22Rv1 (cell line): ENCODE measurements at regions not wholly inside any gene's neighbourhood (a gene's known extent, or its start where the extent isn't known, plus 50 kb on each side); places are given as distances from the start of the nearest gene placed in this dataset.

Source experiments
- H3K27ac ChIP-seq: fragments of 450-650 bp; 2 replicates; pipeline ENCODE4 v1.5.1; 2017
- ZFX ChIP-seq: fragments of 450-650 bp; IDR thresholded peaks from 2 replicates; pipeline ENCODE4 v1.6.1; 2017; ENCODE audit warnings: antibody characterized with exemption, borderline replicate concordance
- TF ChIP-seq, protein P1 (sequence below): fragments of 450-650 bp; IDR thresholded peaks from 2 replicates; pipeline ENCODE4 v1.5.1; 2017; ENCODE audit warnings: mild to moderate bottlenecking

DNA sequence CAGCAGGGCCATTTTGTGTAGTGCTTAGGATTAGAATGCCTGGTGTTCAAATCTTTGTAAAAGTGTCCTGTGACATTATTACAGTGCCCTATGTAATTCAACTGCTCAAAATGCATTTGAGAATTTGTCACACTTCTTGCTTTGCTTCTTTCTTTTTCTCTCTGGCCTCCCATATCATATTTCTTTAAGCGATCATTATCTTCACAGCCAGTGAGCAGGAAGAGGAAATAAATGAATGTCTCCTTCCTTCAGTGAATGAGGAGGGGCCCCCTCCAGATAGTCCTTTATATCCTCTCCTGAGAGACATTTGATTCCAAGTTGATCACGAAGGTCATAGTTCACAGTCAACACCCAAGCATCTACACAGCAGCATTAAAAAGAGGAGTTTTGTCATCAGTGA, 425.1 kb upstream of the NPVF start:
- no peak overlapping the region for H3K27ac ChIP-seq
- TF ChIP-seq, protein P1, sequence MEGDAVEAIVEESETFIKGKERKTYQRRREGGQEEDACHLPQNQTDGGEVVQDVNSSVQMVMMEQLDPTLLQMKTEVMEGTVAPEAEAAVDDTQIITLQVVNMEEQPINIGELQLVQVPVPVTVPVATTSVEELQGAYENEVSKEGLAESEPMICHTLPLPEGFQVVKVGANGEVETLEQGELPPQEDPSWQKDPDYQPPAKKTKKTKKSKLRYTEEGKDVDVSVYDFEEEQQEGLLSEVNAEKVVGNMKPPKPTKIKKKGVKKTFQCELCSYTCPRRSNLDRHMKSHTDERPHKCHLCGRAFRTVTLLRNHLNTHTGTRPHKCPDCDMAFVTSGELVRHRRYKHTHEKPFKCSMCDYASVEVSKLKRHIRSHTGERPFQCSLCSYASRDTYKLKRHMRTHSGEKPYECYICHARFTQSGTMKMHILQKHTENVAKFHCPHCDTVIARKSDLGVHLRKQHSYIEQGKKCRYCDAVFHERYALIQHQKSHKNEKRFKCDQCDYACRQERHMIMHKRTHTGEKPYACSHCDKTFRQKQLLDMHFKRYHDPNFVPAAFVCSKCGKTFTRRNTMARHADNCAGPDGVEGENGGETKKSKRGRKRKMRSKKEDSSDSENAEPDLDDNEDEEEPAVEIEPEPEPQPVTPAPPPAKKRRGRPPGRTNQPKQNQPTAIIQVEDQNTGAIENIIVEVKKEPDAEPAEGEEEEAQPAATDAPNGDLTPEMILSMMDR, result no peak
- TF ChIP-seq ZFX, result no peak

DNA sequence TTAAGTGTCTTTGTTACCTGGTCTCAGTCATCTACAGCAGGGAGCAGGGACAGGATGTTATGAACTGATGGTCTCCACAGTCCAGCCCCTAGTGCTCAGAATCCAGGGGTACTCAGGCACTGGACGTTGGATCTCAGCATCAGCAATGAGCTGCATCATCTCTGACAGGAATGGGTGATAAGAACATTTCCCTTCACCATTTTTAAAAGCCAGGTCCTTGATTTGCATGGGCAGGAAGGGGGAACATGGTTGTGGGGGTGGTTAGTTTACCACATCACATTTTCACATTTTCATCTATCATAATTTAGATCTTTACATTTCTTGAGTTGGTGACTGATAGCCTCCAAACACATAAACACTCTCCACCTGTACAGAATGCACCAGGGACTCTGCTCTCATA, 427.8 kb upstream of the NPVF start:
- H3K27ac ChIP-seq, result no peak overlapping the region
- TF ChIP-seq ZFX, result no peak
- TF ChIP-seq, protein P1, result no peak

DNA sequence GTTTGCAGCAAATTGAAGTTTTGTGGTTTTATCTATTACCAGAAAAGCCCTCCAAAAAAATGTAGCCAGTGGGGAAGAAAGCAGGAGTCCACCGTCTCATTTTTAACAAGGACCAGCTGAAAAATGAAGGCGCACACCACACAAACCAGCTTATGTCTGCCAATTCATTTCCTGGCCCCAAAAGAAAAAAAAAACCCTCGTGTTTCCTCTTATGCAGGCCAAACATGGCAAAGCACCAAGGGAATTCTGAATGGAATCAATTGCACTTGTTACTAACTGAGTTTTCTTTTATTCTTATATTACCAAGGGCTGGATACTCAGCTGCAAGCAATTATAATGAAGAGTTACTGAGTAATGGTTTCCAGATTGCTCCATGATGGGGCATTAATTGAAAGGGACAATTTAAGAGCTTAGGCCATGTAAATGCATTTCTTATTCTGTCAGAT, 428.3 kb upstream of the NPVF start:
- TF ChIP-seq, protein P1, result no peak
- no peak for TF ChIP-seq ZFX
- H3K27ac ChIP-seq, result no peak overlapping the region

GRCh38 chr7:25658375-25658774, 430.1 kb upstream of the NPVF start:
- TF ChIP-seq, protein P1, result no peak
- TF ChIP-seq ZFX, result no peak
- no peak overlapping the region for H3K27ac ChIP-seq

DNA sequence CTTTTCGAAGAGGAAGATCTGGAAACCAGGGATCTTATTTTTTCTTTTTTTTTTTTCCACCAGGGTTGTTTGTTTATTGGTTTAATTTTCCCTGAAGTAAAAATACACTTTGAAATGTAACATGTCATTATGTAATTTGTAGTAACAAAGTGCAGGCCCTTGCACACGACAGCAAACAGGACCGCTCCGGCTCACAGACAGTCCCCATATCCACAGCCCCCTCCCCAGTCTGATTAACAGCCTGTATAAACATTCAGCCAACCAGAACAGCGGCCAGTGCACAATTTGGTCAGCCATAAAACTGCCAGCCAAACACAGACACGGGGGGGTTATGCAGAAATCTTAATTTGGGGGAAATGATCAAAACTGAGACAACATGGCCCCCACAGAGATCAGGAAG, 431.6 kb upstream of the NPVF start:
- no peak for TF ChIP-seq ZFX
- TF ChIP-seq, protein P1, result no peak
- H3K27ac ChIP-seq, result no peak overlapping the region

DNA sequence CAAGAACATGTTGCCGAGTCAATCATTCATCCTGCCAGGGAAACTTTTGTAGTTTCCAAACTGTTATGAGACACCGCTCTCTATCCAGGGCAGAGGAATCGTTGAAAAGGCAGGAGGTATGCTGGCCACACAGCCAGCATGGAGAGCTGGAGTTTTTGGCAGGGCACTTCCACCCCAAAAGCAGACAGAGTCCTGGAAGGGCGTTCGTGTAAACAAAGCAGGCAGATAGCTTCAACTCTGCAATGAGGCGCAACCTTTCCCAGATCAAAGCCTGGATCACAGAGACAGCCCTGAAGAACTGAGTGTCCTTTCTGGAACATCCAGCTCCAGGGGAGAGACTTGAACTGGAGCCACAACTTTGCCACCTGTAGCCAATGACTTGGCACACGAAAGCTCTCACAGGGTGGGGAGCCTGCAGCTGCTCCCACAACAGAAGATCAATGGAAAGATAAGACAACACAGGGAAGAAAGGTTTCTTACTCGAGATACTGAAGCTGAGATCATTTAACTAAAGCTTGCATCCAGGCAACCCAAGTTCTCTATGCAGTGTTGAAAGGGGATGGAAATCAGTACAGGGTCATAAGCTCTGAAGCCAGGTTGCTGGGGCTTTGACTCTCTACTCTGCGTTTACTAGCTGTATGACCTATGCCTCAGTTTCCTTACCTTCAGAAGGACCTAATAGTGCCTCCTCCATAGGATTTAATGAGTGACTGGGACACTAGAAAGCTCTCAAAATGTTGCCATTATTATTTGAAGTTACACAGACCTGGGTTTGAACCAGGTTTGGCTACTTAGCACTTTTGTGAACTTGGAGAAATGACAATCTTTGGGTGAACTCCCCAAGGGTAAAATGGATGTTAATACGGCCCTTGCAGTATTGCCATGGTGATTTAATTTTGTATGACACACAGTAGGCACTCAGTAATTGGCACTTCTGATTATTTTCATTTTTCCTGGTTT, 434.8 kb upstream of the NPVF start:
- TF ChIP-seq, protein P1, result no peak
- no peak for TF ChIP-seq ZFX
- H3K27ac ChIP-seq, result no peak overlapping the region

GRCh38 chr7:25663877-25664276, 435.6 kb upstream of the NPVF start:
- TF ChIP-seq, protein P1, result no peak
- no peak overlapping the region for H3K27ac ChIP-seq
